ENCODE measurements at regions not wholly inside any gene's neighbourhood (a gene's known extent, or its start where the extent isn't known, plus 50 kb on each side); places are given as distances from the start of the nearest gene placed in this dataset.
A peak's percentile ranks its signal among the peaks of the same experiment; 100 is the strongest.

GRCh38 chr1:163875200-163875926, 553.6 kb downstream of the NUF2 start:
- Histone ChIP-seq H4K8ac (ENCODE audit: low read length) (no peak overlapping the region), H3K14ac (ENCODE audit: low read length in 2 of 2) (no peak overlapping the region), H3K27ac (ENCODE audit: low read length, poor library complexity, severe bottlenecking) (no peak overlapping the region), H2BK5ac (ENCODE audit: low read depth, low read length, poor library complexity, severe bottlenecking) (no peak overlapping the region), H2BK12ac (ENCODE audit: low read length in 2 of 2) (no peak overlapping the region), H3K18ac (ENCODE audit: low read depth in 1 of 2, low read length in 2 of 2) (no peak overlapping the region), H3K4ac (ENCODE audit: low read depth in 1 of 2, low read length in 2 of 2) (no peak overlapping the region), H3K36me3 (ENCODE audit: control insufficient read depth in 1 of 2, insufficient read depth in 2 of 2, low read depth in 1 of 2, low read length in 2 of 2) (no peaks in the 10 kb centered on the region), H3K4me1 (ENCODE audit: control insufficient read depth, insufficient read depth, low read depth, low read length) (no peaks in the 10 kb centered on the region), H3K9me3 (ENCODE audit: control insufficient read depth, low read length) (no peaks in the 10 kb centered on the region), H3K4me3 (ENCODE audit: insufficient read depth in 1 of 2, low read depth in 1 of 2, low read length in 2 of 2) (peak overlapping the region in 1 of 2 experiments; percentile 43), H2AFZ (ENCODE audit: low read depth, low read length) (no peak overlapping the region), H2AK5ac (ENCODE audit: low read length, severe bottlenecking) (no peak overlapping the region), H3K23ac (ENCODE audit: low read length in 2 of 2) (no peak overlapping the region), H3K4me2 (ENCODE audit: low read length, poor library complexity, severe bottlenecking) (no peak overlapping the region), H2BK15ac (ENCODE audit: low read depth, poor library complexity, severe bottlenecking) (no peak overlapping the region), H3K79me1 (replicated peaks; ENCODE audit: low read length, poor library complexity, severe bottlenecking) (no peaks in the 10 kb centered on the region), H2BK120ac (ENCODE audit: low read depth, low read length) (no peak overlapping the region), H3K9ac (ENCODE audit: low read length) (peak overlapping the region; percentile 86), H3K27me3 (ENCODE audit: control insufficient read depth in 1 of 2, insufficient read depth in 1 of 2, low read length in 2 of 2) (no peaks in the 10 kb centered on the region), H4K91ac (ENCODE audit: low read length) (no peak overlapping the region)
- WGBS = 73% methylated on average over 10 of the region's 10 CpGs
- peak; percentile 53 for DNase-seq

- no peak overlapping the region for H2BK120ac ChIP-seq (ENCODE audit: low read depth, low read length)
- no peaks in the 10 kb centered on the region for H3K27me3 ChIP-seq (ENCODE audit: control insufficient read depth in 1 of 2, insufficient read depth in 1 of 2, low read length in 2 of 2)
- H3K36me3 ChIP-seq (ENCODE audit: control insufficient read depth in 1 of 2, insufficient read depth in 2 of 2, low read depth in 1 of 2, low read length in 2 of 2) = no peaks in the 10 kb centered on the region
- no peak overlapping the region for H3K27ac ChIP-seq (ENCODE audit: low read length, poor library complexity, severe bottlenecking)
- no peak overlapping the region for H4K91ac ChIP-seq (ENCODE audit: low read length)
- H3K9ac ChIP-seq (ENCODE audit: low read length) = peak overlapping the region; percentile 86
- H3K4me2 ChIP-seq (ENCODE audit: low read length, poor library complexity, severe bottlenecking) = no peak overlapping the region
- no peak overlapping the region for H3K14ac ChIP-seq (ENCODE audit: low read length in 2 of 2)
- H3K23ac ChIP-seq (ENCODE audit: low read length in 2 of 2) = no peak overlapping the region
- DNase-seq = peak; percentile 52
- H3K9me3 ChIP-seq (ENCODE audit: control insufficient read depth, low read length) = no peaks in the 10 kb centered on the region
- no peak overlapping the region for H4K8ac ChIP-seq (ENCODE audit: low read length)
- H3K4me1 ChIP-seq (ENCODE audit: control insufficient read depth, insufficient read depth, low read depth, low read length) = no peaks in the 10 kb centered on the region
- H3K4ac ChIP-seq (ENCODE audit: low read depth in 1 of 2, low read length in 2 of 2) = no peak overlapping the region
- H2BK15ac ChIP-seq (ENCODE audit: low read depth, poor library complexity, severe bottlenecking) = no peak overlapping the region
- H2BK12ac ChIP-seq (ENCODE audit: low read length in 2 of 2) = no peak overlapping the region
- H3K18ac ChIP-seq (ENCODE audit: low read depth in 1 of 2, low read length in 2 of 2) = no peak overlapping the region
- WGBS = 73% methylated on average over 5 of the region's 6 CpGs
- no peak overlapping the region for H2BK5ac ChIP-seq (ENCODE audit: low read depth, low read length, poor library complexity, severe bottlenecking)
- no peak overlapping the region for H2AK5ac ChIP-seq (ENCODE audit: low read length, severe bottlenecking)
- no peaks in the 10 kb centered on the region for H3K79me1 ChIP-seq (replicated peaks; ENCODE audit: low read length, poor library complexity, severe bottlenecking)
- H2AFZ ChIP-seq (ENCODE audit: low read depth, low read length) = no peak overlapping the region
- H3K4me3 ChIP-seq (ENCODE audit: insufficient read depth in 1 of 2, low read depth in 1 of 2, low read length in 2 of 2) = peak overlapping the region in 1 of 2 experiments; percentile 43
Observed at GRCh38 chr1:163875927-163876320, 554.2 kb downstream of the NUF2 start.

GRCh38 chr1:163876546-163876945, 554.8 kb downstream of the NUF2 start:
- Histone ChIP-seq H4K91ac (ENCODE audit: low read length) (no peak overlapping the region), H2BK5ac (ENCODE audit: low read depth, low read length, poor library complexity, severe bottlenecking) (no peak overlapping the region), H3K36me3 (ENCODE audit: control insufficient read depth in 1 of 2, insufficient read depth in 2 of 2, low read depth in 1 of 2, low read length in 2 of 2) (no peaks in the 10 kb centered on the region), H2BK120ac (ENCODE audit: low read depth, low read length) (no peak overlapping the region), H3K4ac (ENCODE audit: low read depth in 1 of 2, low read length in 2 of 2) (no peak overlapping the region), H3K4me1 (ENCODE audit: control insufficient read depth, insufficient read depth, low read depth, low read length) (no peaks in the 10 kb centered on the region), H3K9ac (ENCODE audit: low read length) (peak overlapping the region; percentile 86), H2AK5ac (ENCODE audit: low read length, severe bottlenecking) (no peak overlapping the region), H3K9me3 (ENCODE audit: control insufficient read depth, low read length) (no peaks in the 10 kb centered on the region), H3K4me2 (ENCODE audit: low read length, poor library complexity, severe bottlenecking) (no peak overlapping the region), H3K4me3 (ENCODE audit: insufficient read depth in 1 of 2, low read depth in 1 of 2, low read length in 2 of 2) (peak overlapping the region in 1 of 2 experiments; percentile 43), H3K23ac (ENCODE audit: low read length in 2 of 2) (no peak overlapping the region), H2AFZ (ENCODE audit: low read depth, low read length) (no peak overlapping the region), H3K14ac (ENCODE audit: low read length in 2 of 2) (no peak overlapping the region), H3K79me1 (replicated peaks; ENCODE audit: low read length, poor library complexity, severe bottlenecking) (no peaks in the 10 kb centered on the region), H3K27ac (ENCODE audit: low read length, poor library complexity, severe bottlenecking) (no peak overlapping the region), H4K8ac (ENCODE audit: low read length) (no peak overlapping the region), H2BK15ac (ENCODE audit: low read depth, poor library complexity, severe bottlenecking) (no peak overlapping the region), H3K18ac (ENCODE audit: low read depth in 1 of 2, low read length in 2 of 2) (no peak overlapping the region), H2BK12ac (ENCODE audit: low read length in 2 of 2) (no peak overlapping the region), H3K27me3 (ENCODE audit: control insufficient read depth in 1 of 2, insufficient read depth in 1 of 2, low read length in 2 of 2) (no peaks in the 10 kb centered on the region)
- DNase-seq = no peak
- 84% methylated on average over 3 of the region's 4 CpGs for WGBS

GRCh38 chr1:163877016-163877415, 555.3 kb downstream of the NUF2 start:
- Histone ChIP-seq H3K23ac (ENCODE audit: low read length in 2 of 2) (no peak overlapping the region), H3K18ac (ENCODE audit: low read depth in 1 of 2, low read length in 2 of 2) (no peak overlapping the region), H3K14ac (ENCODE audit: low read length in 2 of 2) (no peak overlapping the region), H3K4ac (ENCODE audit: low read depth in 1 of 2, low read length in 2 of 2) (no peak overlapping the region), H2BK15ac (ENCODE audit: low read depth, poor library complexity, severe bottlenecking) (no peak overlapping the region), H2BK12ac (ENCODE audit: low read length in 2 of 2) (no peak overlapping the region), H4K91ac (ENCODE audit: low read length) (no peak overlapping the region), H3K4me1 (ENCODE audit: control insufficient read depth, insufficient read depth, low read depth, low read length) (no peaks in the 10 kb centered on the region), H3K36me3 (ENCODE audit: control insufficient read depth in 1 of 2, insufficient read depth in 2 of 2, low read depth in 1 of 2, low read length in 2 of 2) (no peaks in the 10 kb centered on the region), H4K8ac (ENCODE audit: low read length) (no peak overlapping the region), H3K9ac (ENCODE audit: low read length) (peak overlapping the region; percentile 86), H3K27me3 (ENCODE audit: control insufficient read depth in 1 of 2, insufficient read depth in 1 of 2, low read length in 2 of 2) (no peaks in the 10 kb centered on the region), H3K27ac (ENCODE audit: low read length, poor library complexity, severe bottlenecking) (no peak overlapping the region), H3K79me1 (replicated peaks; ENCODE audit: low read length, poor library complexity, severe bottlenecking) (no peaks in the 10 kb centered on the region), H2AFZ (ENCODE audit: low read depth, low read length) (no peak overlapping the region), H2AK5ac (ENCODE audit: low read length, severe bottlenecking) (no peak overlapping the region), H3K4me3 (ENCODE audit: insufficient read depth in 1 of 2, low read depth in 1 of 2, low read length in 2 of 2) (no peak overlapping the region), H2BK5ac (ENCODE audit: low read depth, low read length, poor library complexity, severe bottlenecking) (no peak overlapping the region), H2BK120ac (ENCODE audit: low read depth, low read length) (no peak overlapping the region), H3K4me2 (ENCODE audit: low read length, poor library complexity, severe bottlenecking) (no peak overlapping the region), H3K9me3 (ENCODE audit: control insufficient read depth, low read length) (no peaks in the 10 kb centered on the region)
- DNase-seq = peak; percentile 9

Data from mesenchymal stem cell (in vitro differentiated cells and primary cell).